GM19438 (cell line): ENCODE measurements at regions not wholly inside any gene's neighbourhood (a gene's known extent, or its start where the extent isn't known, plus 50 kb on each side); places are given as distances from the start of the nearest gene placed in this dataset.

ENCODE experiments used
- ATAC-seq: cut with Tn5 transposase; IDR thresholded peaks from one replicate; pipeline ENCODE4 v1.9.1; 2021; ENCODE audit warnings: low read depth; ENCODE audit not compliant: unreplicated experiment

GRCh38 chr4:133903029-133903428 lies 298.6 kb downstream of the PABPC4L start:
- no peak for ATAC-seq

GRCh38 chr4:133891011-133891410 lies 310.6 kb downstream of the PABPC4L start:
- ATAC-seq, result no peak

GRCh38 chr4:133887723-133888122 lies 313.9 kb downstream of the PABPC4L start:
- ATAC-seq, result no peak

GRCh38 chr4:133869486-133869885 lies 332.1 kb downstream of the PABPC4L start:
- no peak for ATAC-seq

- ATAC-seq, result no peak
Measured at GRCh38 chr4:133868856-133869255, 332.7 kb downstream of the PABPC4L start.

- ATAC-seq, result no peak
Measured at GRCh38 chr4:133866328-133866699, 335.3 kb downstream of the PABPC4L start.

- ATAC-seq, result no peak
Measured at GRCh38 chr4:133865612-133866327, 335.8 kb downstream of the PABPC4L start.

- ATAC-seq, result no peak
Measured at GRCh38 chr4:133863153-133863552, 338.4 kb downstream of the PABPC4L start.

- ATAC-seq, result no peak
Measured at GRCh38 chr4:133856731-133857355, 344.7 kb downstream of the PABPC4L start.

GRCh38 chr4:133855001-133855400 lies 346.6 kb downstream of the PABPC4L start:
- ATAC-seq, result no peak

- ATAC-seq, result no peak
Measured at GRCh38 chr4:133839326-133839725, 362.3 kb downstream of the PABPC4L start.

- no peak for ATAC-seq
Measured at GRCh38 chr4:133823177-133823576, 378.4 kb downstream of the PABPC4L start.

- no peak for ATAC-seq
Measured at GRCh38 chr4:133812954-133813353, 388.6 kb downstream of the PABPC4L start.

- ATAC-seq, result no peak
Measured at GRCh38 chr4:133812236-133812635, 389.4 kb downstream of the PABPC4L start.

GRCh38 chr4:133808151-133808550 lies 393.4 kb downstream of the PABPC4L start:
- ATAC-seq, result no peak

GRCh38 chr4:133803341-133803740 lies 398.2 kb downstream of the PABPC4L start:
- ATAC-seq, result no peak

- ATAC-seq, result no peak
Measured at GRCh38 chr4:133802359-133803140, 399.0 kb downstream of the PABPC4L start.

GRCh38 chr4:133801883-133802282 lies 399.7 kb downstream of the PABPC4L start:
- no peak for ATAC-seq

- ATAC-seq, result no peak
Measured at GRCh38 chr4:133800966-133801365, 400.6 kb downstream of the PABPC4L start.

- ATAC-seq, result no peak
Measured at GRCh38 chr4:133799717-133800315, 401.8 kb downstream of the PABPC4L start.

GRCh38 chr4:133777661-133778060 lies 423.9 kb downstream of the PABPC4L start:
- no peak for ATAC-seq
